ENCODE measurements at regions not wholly inside any gene's neighbourhood (a gene's known extent, or its start where the extent isn't known, plus 50 kb on each side); places are given as distances from the start of the nearest gene placed in this dataset.

DNA sequence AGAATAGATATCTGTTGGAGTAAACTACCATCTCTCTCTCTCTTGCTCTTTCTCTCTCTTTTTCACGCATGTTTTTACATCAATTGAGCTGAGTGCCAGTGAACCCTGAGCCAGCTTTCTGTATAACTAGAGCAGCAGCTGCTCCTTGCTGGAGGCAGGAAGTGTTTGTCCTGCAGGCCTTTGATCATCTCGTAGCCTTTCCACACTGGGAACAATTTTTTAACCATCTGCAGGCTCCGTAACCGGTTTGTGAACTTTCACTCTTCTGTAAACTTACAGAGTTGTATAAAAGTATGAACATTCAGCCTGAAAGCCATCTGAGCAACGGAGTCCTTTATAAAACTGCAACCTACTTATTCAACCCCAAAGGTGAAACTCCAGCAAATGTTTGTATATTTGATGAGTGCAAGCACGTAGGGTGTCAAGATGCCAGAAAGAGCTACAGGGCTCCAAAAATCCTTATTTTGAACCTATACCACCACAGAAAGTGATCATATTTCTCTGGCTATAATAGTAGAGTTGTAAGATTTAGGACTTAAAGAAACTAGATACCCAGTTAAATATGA is 162.8 kb upstream of the NFE2L3 start:
- in situ Hi-C loops (cut with HindIII; ENCODE audit: low sequenced_read_pairs), result no loop called here

DNA sequence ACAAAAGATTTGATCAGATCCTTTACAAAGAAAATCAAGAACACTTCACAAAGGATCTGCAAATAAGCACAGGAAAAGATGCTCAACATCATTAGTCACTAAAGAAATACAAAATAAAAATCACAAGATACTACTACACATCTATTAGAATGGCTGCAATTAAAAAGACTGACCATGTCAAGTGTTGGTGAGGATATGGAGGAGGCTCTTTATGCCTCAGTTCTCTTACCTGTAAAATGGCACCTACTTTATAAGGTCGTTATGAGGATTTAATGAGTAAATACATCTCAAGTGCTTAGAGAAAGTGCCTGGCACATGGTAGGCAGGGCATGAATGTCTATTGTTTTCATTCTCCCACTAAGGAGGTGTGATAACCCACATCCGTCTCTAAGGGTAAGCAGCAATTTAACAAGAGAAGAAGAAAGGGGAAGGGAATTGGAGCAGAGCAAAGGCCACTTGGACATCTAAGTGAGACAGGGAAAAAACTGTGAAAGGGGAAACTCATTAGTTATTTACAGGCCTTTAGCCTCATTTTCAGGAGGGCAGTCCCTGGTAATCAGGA is 157.5 kb upstream of the NFE2L3 start:
- in situ Hi-C loops (cut with HindIII; ENCODE audit: low sequenced_read_pairs), result no loop called here

DNA sequence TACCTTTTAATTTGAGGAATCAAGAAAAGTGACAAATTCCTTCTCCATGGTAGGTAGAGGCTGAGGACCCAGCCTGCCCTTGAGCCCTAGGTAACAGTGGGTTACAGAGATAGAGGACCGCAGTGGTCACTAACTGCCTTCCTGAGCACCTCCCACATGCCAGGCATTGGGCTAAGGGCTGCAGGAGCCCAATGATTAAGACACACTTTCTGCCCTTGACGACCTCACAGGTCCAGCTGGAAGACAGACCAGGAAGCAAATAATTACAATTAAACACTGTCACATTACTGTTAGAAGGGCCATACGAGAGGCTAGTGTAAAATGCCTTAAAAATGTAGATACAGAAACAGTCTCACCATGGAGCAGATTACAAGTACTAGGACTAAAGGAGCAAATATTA is 156.8 kb upstream of the NFE2L3 start:
- in situ Hi-C loops (cut with HindIII; ENCODE audit: low sequenced_read_pairs), result no loop called here

DNA sequence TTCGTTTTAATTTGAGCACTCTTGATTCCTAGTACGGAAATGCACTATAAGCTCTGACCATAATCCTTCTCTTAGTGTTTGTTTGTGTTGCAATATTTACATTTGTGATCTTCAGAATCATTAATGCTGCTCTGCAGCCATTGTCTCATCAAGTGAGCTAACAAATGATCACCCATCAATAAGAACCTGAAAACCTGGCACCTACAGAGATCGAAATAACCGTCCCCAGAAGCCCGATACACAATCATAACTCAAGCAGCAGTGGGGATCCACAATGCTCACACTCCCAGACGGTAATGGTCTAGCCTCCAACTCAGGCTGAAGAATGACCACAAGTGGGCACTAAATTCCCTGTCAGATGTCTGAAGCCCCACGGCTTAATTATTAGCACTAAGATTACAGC is 156.0 kb upstream of the NFE2L3 start:
- in situ Hi-C loops (cut with HindIII; ENCODE audit: low sequenced_read_pairs), result no loop called here

DNA sequence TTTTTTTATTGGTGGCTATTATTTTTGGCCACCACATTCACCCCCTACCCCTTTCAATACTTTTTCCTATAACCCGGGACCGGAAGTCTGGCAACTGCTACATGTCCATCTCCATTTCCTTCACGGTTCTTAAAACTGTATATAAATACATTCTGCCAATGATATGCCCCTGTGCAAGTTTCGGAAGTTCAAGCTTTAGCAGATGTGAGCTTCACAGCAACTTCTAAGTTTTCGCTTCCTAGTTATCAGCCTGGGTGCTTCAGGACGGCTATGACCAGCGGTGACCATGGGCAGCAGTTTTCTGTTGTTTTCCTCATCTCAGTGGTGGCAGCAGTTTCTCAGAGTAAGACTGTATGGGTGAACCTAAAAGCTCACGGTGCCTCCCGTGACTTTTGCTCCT is 153.5 kb upstream of the NFE2L3 start:
- in situ Hi-C loops (cut with HindIII; ENCODE audit: low sequenced_read_pairs), result no loop called here

DNA sequence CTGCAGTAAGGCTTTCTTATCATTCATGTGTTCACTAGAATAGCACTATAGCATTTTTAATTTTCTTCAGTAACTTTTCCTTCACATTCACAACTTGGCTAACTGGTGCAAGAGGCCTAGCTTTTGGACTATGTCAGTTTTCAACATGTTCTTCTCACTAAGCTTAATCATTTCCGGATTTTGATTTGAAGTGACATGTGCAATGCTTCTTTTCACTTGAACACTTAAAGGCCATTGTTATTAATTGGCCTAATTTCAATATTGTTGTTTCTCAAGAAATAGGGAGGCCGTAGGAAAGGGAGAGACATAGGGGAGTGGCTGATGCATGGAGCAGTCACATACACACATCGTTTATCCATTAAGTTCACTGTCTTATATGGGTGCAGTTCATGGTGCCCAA is 151.2 kb upstream of the NFE2L3 start:
- in situ Hi-C loops (cut with HindIII; ENCODE audit: low sequenced_read_pairs), result loop anchor here (5.0 kb wide), 1 partner anchor 64 kb away; no protein-coding TSS in a partner anchor

DNA sequence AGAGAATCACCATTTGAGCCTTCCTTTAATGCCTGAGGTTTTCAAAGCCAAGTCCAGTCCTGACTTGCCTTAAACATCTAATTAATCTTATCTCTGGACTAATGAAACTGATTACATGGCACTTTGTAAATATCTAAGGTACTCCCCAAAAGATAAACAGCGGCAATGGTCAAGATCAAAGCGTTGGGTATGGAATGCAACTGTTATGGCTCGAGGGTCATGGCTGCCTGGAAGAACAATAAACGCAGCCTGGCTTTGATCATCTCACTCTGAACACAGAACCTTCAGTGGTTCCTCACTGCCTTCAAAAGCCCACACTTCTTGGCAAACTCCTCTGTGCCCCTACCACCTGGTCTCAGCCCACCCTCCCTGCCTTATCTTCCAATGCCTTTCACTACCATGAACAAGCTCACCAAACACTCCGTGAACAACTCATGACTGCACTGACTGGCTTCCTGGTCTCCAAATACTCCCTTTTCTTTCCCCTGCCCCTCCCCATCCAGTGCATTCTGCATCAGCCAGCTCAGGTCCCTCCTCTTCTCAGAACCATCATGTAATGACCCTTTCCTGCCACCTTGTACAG is 150.2 kb upstream of the NFE2L3 start:
- in situ Hi-C loops (cut with HindIII; ENCODE audit: low sequenced_read_pairs), result loop anchor here (5.0 kb wide), 1 partner anchor 64 kb away; no protein-coding TSS in a partner anchor

DNA sequence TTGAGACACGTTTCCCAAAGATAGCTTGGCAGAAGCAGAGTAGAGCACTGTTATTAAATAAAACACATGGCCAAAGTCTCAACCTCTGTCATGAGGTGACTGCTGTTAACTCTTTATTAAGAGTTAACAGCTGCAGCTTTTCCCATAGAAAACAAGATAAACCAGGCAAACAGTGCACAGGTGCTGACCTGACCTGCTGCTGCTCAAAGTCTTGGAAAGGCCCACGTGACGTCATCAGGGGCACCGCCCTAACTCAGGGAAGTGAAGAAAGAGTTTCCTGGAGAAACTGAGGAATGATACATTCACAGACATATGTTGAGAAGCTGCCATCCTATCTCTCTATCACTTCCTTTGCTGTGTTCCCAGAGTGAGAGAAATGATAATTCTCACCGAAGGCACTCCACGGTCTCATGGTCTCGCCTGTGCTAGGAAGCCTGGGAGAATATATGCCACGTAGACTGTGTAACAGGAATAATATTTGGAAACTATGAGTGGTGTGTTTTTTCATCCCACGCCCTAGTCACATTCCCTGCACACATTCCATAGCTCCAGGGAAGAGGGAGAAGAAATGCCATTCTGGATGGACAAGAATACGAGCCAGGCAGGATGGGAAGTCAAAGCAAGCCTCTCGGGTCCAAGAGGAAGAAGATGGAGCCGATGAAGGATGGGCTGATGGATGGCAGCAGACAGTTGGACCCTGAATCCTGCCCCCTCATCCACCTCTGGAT is 146.2 kb upstream of the NFE2L3 start:
- in situ Hi-C loops (cut with HindIII; ENCODE audit: low sequenced_read_pairs), result no loop called here

DNA sequence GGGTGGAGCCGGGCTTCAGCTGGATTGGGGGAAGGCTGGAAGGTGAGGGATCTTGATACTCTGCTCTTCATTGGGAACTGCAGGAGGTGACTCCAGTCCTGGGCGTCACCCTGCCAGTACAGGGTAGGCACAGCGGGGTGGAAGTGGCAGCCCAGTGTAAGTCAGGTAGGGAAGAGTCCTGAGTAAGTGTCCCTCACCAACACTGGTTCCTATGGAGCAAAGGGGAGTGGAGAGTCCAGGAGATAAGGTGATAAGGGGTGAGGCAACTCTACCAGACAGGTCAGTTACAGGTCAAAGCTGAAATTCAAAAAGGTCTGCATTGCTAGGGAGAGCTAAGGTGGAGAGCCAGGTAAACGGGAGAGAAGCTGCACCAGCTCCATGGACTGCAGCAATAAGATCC is 145.6 kb upstream of the NFE2L3 start:
- in situ Hi-C loops (cut with HindIII; ENCODE audit: low sequenced_read_pairs), result no loop called here

DNA sequence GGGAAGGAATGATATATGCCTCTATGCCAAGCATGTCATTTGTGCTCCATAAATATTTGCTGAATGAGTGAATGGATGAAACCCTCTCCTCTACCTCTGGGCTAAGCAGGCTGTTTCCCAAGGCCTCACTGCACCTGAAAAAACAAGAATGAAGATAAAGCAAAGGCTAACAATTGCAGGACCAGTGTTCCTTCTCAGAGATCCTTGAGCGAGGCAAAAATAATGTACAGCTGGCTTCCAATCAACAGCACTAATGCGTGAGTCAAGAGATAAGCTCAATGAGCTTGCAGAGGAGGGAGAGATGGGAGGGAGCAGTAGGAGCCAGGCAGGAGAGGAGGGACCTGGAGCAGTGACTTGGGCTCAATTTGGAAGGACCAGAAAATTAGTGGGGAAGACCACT is 144.5 kb upstream of the NFE2L3 start:
- in situ Hi-C loops (cut with HindIII; ENCODE audit: low sequenced_read_pairs), result no loop called here

DNA sequence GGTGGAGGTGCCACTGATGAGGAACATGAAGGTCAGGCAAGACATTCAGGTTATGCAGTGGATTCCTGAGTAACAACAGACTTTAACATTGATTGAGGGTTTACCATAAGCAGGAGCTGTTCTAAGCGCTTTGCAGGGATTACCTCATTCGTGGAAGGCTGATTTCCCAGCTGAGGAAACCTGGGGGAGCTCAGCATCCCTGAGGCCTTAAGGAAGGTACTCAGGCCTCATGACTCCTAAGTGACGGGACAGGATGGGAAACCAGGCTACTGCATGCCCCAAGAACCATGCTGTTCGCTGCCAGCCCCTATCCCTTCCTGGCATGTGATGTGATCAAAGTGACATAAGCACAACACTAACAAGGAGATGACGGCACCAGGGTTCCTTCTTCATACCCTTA is 143.6 kb upstream of the NFE2L3 start:
- in situ Hi-C loops (cut with HindIII; ENCODE audit: low sequenced_read_pairs), result no loop called here

DNA sequence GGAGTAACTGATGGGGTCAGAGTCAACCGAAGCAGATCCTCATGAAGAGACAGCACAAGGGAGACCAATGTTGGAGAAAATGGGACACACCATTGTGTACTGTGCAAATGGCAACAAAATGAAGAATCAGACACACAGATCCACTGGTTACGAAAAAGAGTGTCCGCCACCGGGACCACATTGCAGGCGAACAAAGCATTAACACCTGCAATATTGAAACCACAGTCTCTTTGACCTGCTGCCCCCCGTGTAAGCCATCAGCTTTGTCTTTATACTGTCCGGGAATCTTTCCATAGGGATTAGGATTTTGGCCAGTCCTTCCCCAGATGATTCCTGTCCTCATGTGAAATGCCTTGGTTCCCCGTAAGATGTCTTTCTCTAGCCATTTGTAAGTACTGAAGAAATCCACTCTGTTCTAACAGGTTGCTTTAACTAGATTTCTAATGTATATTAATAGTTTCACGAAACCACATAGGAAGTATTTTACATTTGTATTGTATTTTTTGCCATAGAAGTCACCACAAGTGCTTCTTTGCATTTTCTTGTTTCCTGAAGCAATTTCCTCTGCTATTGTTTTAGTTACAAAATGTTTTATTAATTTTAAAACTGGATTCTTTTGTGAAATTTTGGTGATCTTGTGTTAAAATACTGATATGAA is 140.8 kb upstream of the NFE2L3 start:
- in situ Hi-C loops (cut with HindIII; ENCODE audit: low sequenced_read_pairs), result no loop called here

DNA sequence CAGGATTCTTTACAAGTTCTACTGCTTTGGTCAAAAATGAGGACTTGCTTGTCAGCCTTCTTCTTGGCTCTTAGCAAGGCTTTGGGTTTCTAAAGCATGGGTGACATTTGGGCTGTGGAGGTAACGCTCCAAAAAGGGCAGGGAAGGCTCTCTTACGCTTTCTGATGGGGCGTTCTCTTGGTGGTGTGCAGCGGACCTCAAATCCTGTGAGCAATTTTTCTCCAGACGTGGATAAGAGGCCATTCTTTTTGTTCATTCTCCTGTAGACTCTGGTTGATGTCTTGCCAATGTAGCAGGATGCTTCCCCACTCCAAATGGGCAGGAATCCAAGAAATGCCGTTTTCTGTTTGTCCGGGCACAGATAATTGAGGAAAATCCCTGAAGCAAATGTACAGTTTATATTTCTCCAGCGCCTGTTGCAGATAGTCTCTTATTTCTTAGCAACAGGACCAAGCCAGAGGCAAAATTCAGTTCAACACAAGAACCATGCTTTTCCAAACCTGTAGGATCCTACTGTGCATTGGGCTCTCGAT is 138.4 kb upstream of the NFE2L3 start:
- in situ Hi-C loops (cut with HindIII; ENCODE audit: low sequenced_read_pairs), result no loop called here

DNA sequence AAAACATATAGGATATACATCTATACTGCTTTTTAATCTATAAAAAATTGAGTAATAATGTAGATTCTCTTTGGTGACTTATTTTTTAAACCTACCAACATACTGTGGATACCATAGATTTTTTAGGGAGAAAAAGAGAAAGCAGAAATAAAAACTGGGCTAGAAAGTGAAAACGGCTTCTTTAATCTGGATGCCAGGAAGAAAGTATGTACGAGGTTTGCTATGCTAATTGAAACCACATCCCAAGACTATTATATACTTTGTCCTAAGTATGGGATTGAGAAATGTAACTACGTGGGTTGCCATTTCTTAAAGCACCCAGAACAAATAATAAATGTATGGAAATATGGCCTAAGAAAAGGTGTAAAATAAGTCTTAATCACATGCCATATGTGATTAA is 129.0 kb upstream of the NFE2L3 start:
- in situ Hi-C loops (cut with HindIII; ENCODE audit: low sequenced_read_pairs), result no loop called here

DNA sequence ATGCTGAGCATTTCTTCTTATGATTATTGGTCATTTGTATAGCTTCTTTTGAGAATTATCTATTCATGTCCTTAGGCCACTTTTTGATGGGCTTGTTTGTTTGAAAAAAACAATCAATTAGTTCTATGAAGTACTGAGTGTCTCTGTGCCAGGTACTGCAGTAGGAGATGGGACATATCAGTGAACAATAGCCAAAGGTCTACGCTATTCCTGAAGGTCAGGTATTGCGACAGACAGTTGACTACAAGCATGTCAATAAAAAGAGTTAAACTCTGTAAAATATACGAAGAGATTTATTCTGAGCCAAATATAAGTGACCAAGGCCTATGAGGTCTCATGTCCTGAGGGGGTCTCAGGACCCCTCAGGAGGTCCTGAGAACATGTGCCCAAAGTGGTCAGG is 122.1 kb upstream of the NFE2L3 start:
- in situ Hi-C loops (cut with HindIII; ENCODE audit: low sequenced_read_pairs), result no loop called here

DNA sequence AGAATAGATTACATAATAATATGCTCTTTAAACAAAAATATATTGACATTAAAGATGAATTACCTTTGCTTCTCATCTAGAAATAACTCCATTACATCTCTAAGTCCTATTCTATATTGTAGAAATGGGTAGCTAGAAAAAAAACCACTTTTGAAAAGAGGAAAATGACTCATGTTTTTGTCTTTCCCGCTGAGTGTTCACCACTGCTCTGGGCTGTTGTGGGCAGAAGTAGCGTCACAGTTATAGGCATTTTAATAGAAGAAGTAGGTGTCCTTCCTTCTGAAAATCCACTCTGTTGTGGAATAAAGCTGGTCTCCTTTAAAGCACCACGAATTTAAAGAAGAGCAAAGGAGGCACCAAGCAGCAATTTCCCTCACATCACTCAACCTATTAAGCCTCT is 117.6 kb upstream of the NFE2L3 start:
- in situ Hi-C loops (cut with HindIII; ENCODE audit: low sequenced_read_pairs), result no loop called here

DNA sequence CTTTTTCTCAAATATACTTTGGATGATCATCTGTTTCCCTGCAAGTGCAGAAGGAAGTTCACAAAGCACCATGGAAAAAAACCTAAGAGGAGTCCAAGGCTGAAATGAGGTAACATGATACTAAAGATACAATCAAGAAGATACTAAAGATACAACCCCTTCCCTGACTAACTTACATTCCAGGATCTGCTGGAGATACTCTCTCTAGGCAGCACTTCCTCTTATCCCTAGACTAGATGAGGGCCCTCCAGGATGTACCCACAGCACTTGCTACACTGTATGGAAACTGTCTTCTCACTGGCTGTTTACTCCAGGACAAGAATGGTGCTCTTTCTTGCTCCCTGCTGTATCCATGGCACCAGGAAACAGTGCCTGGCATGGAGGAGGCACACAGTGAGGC is 116.4 kb upstream of the NFE2L3 start:
- in situ Hi-C loops (cut with HindIII; ENCODE audit: low sequenced_read_pairs), result no loop called here

DNA sequence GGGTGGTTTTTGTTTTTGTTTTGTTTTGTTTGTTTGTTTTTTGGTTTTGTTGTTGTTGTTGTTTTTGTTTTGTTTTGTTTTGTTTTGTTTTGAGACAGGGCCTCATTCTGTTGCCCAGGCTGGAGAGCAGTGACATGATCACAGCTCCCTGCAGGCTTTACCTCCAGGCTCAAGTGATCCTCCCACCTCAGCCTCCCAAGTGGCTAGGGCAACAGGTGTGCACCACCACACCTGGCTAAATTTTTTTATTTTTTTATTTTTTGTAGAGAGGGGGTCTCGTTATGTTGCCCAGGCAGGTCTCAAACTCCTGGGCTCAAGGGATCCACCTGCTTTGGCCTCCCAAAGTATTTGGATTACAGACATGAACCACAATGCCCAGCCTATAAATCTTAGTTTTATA is 115.9 kb upstream of the NFE2L3 start:
- in situ Hi-C loops (cut with HindIII; ENCODE audit: low sequenced_read_pairs), result no loop called here

DNA sequence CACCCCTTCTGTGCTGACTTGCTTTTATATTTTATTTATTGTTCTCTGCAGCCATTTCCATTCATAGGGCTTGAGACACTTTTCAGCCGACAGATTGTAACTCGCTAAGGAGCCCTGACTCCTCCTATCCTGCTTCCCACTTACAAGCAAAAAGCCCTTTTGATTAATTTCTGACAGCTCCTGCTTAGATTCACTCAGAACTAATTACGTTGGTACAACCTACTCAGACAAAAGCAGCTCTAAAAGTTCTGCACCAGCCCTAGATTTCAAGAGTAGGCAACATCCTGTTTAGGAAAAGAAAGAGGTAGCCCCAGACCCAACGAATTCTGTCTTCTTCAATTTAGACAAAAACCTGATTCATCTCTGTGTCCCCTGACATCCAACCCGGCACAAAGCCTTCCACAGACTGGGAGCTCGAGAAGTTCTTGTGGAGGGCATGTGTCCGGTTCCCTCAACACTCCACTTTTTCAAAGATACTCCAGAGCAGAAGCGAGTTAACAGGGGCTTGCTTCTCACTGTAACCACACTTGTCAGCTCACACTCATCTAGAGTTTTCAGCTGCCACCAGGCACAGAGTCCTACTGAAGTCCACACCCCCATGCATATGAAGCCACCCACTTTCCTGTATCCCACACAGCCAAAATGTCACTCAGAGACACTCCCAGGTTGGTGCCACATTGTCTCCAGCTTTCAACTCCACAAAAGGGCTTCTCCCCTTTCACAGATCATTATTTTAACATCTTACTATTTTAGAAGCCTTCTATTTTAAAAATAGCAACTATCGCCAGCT is 113.6 kb upstream of the NFE2L3 start:
- in situ Hi-C loops (cut with HindIII; ENCODE audit: low sequenced_read_pairs), result no loop called here

DNA sequence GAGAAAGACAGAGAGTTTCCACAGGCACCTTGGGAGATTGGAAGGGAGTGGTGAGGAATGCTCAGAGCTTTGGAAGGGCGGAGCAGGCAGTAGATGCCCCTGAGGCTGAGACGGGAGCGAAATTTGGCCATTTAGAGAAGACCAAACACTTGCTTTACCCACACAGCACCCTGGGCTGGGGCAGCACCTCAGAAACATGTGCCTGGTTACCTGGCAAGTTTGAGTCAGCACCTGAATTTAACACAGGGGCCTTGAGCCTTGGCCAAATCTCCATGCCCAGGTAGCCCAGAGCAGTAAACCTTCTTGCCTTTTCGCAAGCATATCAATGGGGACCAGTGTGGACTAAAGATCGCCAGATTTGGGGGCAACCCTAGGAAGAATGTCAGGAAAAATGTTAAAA is 111.9 kb upstream of the NFE2L3 start:
- in situ Hi-C loops (cut with HindIII; ENCODE audit: low sequenced_read_pairs), result no loop called here

DNA sequence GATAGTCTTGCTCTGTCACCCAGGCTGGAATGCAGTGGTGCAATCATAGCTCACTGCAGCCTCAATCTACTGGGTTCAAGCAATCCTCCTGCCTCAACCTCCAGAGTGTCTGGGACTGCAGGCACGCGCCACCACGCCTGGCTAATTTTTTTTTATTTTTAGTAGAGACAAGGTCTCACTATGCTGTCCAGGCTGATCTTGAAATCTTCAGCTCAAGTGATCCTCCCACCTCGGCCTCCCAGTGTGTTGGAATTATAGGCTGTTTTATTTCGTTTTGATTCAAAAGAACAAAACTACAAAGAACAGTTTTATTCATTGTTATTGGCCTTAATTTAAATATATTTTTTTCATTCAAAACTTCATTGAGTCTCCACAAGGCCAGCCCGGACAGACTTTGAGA is 109.8 kb upstream of the NFE2L3 start:
- in situ Hi-C loops (cut with HindIII; ENCODE audit: low sequenced_read_pairs), result no loop called here

Measured in endothelial cell of hepatic sinusoid (primary cell).